OCI-LY1 (cell line): ENCODE measurements at regions not wholly inside any gene's neighbourhood (a gene's known extent, or its start where the extent isn't known, plus 50 kb on each side); places are given as distances from the start of the nearest gene placed in this dataset.

Experiments
- H2AFZ ChIP-seq: fragments of 200-600 bp; sonication (generic), shearing (Covaris generic); 2 replicates; pipeline ENCODE4 v1.6.0; 2014; ENCODE audit warnings: antibody characterized with exemption, mild to moderate bottlenecking, low read length
- H3F3A ChIP-seq: fragments of 200-600 bp; sonication (generic), shearing (Covaris generic); 2 replicates; pipeline ENCODE4 v1.6.0; 2014; ENCODE audit warnings: mild to moderate bottlenecking, antibody characterized with exemption, low read length, moderate library complexity; ENCODE audit not compliant: insufficient read depth
- H3K27ac ChIP-seq: fragments of 200-600 bp; sonication (generic); 2 replicates; pipeline ENCODE4 v1.5.1; 2014; ENCODE audit warnings: low read length, mixed run types, mild to moderate bottlenecking, low read depth; ENCODE audit not compliant: poor library complexity, severe bottlenecking
- H3K27me3 ChIP-seq: fragments of 200-600 bp; sonication (generic); 2 replicates; pipeline ENCODE4 v1.6.0; 2014; ENCODE audit warnings: antibody characterized with exemption, mild to moderate bottlenecking, low read length, moderate library complexity; ENCODE audit not compliant: insufficient read depth
- H3K36me3 ChIP-seq: fragments of 200-600 bp; sonication (generic); 2 replicates; pipeline ENCODE4 v1.6.1; 2014; ENCODE audit warnings: mild to moderate bottlenecking, antibody characterized with exemption, low read length, moderate library complexity, mixed read lengths; ENCODE audit not compliant: insufficient read depth
- H3K4me1 ChIP-seq: fragments of 200-600 bp; sonication (generic); 2 replicates; pipeline ENCODE4 v1.5.1; 2014; ENCODE audit warnings: mild to moderate bottlenecking, low read length, moderate library complexity; ENCODE audit not compliant: insufficient read depth, severe bottlenecking
- H3K4me2 ChIP-seq: fragments of 200-600 bp; sonication (generic), shearing (Covaris generic); 2 replicates; pipeline ENCODE4 v1.6.1; 2014; ENCODE audit warnings: low read length
- H3K4me3 ChIP-seq: fragments of 200-600 bp; sonication (generic); 2 replicates; pipeline ENCODE4 v1.5.1; 2014; ENCODE audit warnings: low read length, low read depth, mild to moderate bottlenecking, mixed read lengths; ENCODE audit not compliant: poor library complexity, severe bottlenecking
- H3K79me2 ChIP-seq: fragments of 200-600 bp; shearing (Covaris generic); 2 replicates; pipeline ENCODE4 v1.6.1; 2016; ENCODE audit warnings: mixed run types, low read length, mixed read lengths; ENCODE audit not compliant: insufficient read depth
- H3K9ac ChIP-seq: fragments of 200-600 bp; sonication (generic), shearing (Covaris generic); 2 replicates; pipeline ENCODE4 v1.6.1; 2014; ENCODE audit warnings: mild to moderate bottlenecking, low read length, mixed read lengths
- H3K9me2 ChIP-seq: fragments of 200-600 bp; sonication (generic), shearing (Covaris generic); 2 replicates; pipeline ENCODE4 v1.6.1; 2014; ENCODE audit warnings: low read depth, mild to moderate bottlenecking, low read length, mixed read lengths
- H3K9me3 ChIP-seq: fragments of 200-600 bp; shearing (Covaris generic); 2 replicates; pipeline ENCODE4 v1.6.1; 2014; ENCODE audit warnings: low read length, mixed read lengths
- H4K20me1 ChIP-seq: fragments of 200-600 bp; sonication (generic), shearing (Covaris generic); 2 replicates; pipeline ENCODE4 v1.6.0; 2016; ENCODE audit warnings: mild to moderate bottlenecking, low read length; ENCODE audit not compliant: insufficient read depth
- CTCF ChIP-seq: fragments of 200-600 bp; sonication (generic), shearing (Covaris generic); IDR thresholded peaks from 2 replicates; pipeline ENCODE4 v1.5.1; 2017; ENCODE audit warnings: mild to moderate bottlenecking, antibody characterized with exemption, low read length, moderate library complexity, mixed read lengths
- EZH2 ChIP-seq: fragments of 200-600 bp; sonication (generic), shearing (Covaris generic); IDR thresholded peaks from 2 replicates; pipeline ENCODE4 v1.8.0; 2017; ENCODE audit warnings: borderline replicate concordance, mixed run types, mild to moderate bottlenecking, antibody characterized with exemption, low read length, moderate library complexity, mixed read lengths

- no peaks in the 10 kb centered on the region for H4K20me1 ChIP-seq
- H3K4me3 ChIP-seq, result no peak overlapping the region
- no peak overlapping the region for H3K9ac ChIP-seq
- H3K4me2 ChIP-seq, result no peak overlapping the region
- no peak for TF ChIP-seq CTCF
- no peak for TF ChIP-seq EZH2
- no peaks in the 10 kb centered on the region for H3K9me2 ChIP-seq
- H3K27ac ChIP-seq, result no peak overlapping the region
- H2AFZ ChIP-seq, result no peak overlapping the region
- H3K27me3 ChIP-seq, result no peaks in the 10 kb centered on the region
- no peaks in the 10 kb centered on the region for H3K9me3 ChIP-seq
- H3K4me1 ChIP-seq, result no peaks in the 10 kb centered on the region
- H3K79me2 ChIP-seq, result no peaks in the 10 kb centered on the region
- H3F3A ChIP-seq, result no peaks in the 10 kb centered on the region
- H3K36me3 ChIP-seq, result no peaks in the 10 kb centered on the region
Observed at GRCh38 chr1:5308249-5308648, 653.8 kb downstream of the AJAP1 start.

- Histone ChIP-seq H3K9ac (no peak overlapping the region), H3K9me2 (no peaks in the 10 kb centered on the region), H3K9me3 (no peaks in the 10 kb centered on the region), H3F3A (no peaks in the 10 kb centered on the region), H3K4me1 (no peaks in the 10 kb centered on the region), H3K79me2 (no peaks in the 10 kb centered on the region), H3K36me3 (no peaks in the 10 kb centered on the region), H3K4me3 (no peak overlapping the region), H2AFZ (no peak overlapping the region), H4K20me1 (no peaks in the 10 kb centered on the region), H3K4me2 (no peak overlapping the region), H3K27me3 (no peaks in the 10 kb centered on the region), H3K27ac (no peak overlapping the region)
- TF ChIP-seq EZH2, result no peak
- TF ChIP-seq CTCF, result no peak
Observed at GRCh38 chr1:5304702-5305101, 650.3 kb downstream of the AJAP1 start.

- H2AFZ ChIP-seq, result no peak overlapping the region
- H3K36me3 ChIP-seq, result no peaks in the 10 kb centered on the region
- H3K9me2 ChIP-seq, result no peaks in the 10 kb centered on the region
- no peaks in the 10 kb centered on the region for H3F3A ChIP-seq
- no peak overlapping the region for H3K9ac ChIP-seq
- H3K27ac ChIP-seq, result no peak overlapping the region
- H3K4me1 ChIP-seq, result no peaks in the 10 kb centered on the region
- H4K20me1 ChIP-seq, result no peaks in the 10 kb centered on the region
- no peaks in the 10 kb centered on the region for H3K27me3 ChIP-seq
- H3K4me3 ChIP-seq, result no peak overlapping the region
- TF ChIP-seq EZH2 (no peak), CTCF (no peak)
- H3K9me3 ChIP-seq, result no peaks in the 10 kb centered on the region
- no peaks in the 10 kb centered on the region for H3K79me2 ChIP-seq
- H3K4me2 ChIP-seq, result no peak overlapping the region
Observed at GRCh38 chr1:5298376-5298775, 644.0 kb downstream of the AJAP1 start.
